Adrenal gland (tissue), 5 donors: ENCODE measurements at regions not wholly inside any gene's neighbourhood (a gene's known extent, or its start where the extent isn't known, plus 50 kb on each side); places are given as distances from the start of the nearest gene placed in this dataset.

Experiments
- POLR2A ChIP-seq, 2 donors: fragments of 450-650 bp; IDR thresholded peaks; one replicate each; pipeline ENCODE4 v1.6.1; 2017; ENCODE audit warnings: antibody characterized with exemption in 2 of 2, mild to moderate bottlenecking in 2 of 2, moderate library complexity in 1 of 2
- TF ChIP-seq, protein P1 (sequence below), 6 experiments: fragments of 450-650 bp in 4 of 6; fragments of 200-600 bp in 2 of 6; sonication (generic) in 1 of 6; IDR thresholded peaks; 1 replicate in 5 of 6; 2 replicates in 1 of 6; pipeline versions ENCODE4 v1.5.1 to v1.8.0; 2016 to 2021; ENCODE audit warnings: antibody characterized with exemption in 6 of 6, mild to moderate bottlenecking in 2 of 6, moderate library complexity in 1 of 6
- donor health status: DM: no; HTN: no; CAD: no.

DNA sequence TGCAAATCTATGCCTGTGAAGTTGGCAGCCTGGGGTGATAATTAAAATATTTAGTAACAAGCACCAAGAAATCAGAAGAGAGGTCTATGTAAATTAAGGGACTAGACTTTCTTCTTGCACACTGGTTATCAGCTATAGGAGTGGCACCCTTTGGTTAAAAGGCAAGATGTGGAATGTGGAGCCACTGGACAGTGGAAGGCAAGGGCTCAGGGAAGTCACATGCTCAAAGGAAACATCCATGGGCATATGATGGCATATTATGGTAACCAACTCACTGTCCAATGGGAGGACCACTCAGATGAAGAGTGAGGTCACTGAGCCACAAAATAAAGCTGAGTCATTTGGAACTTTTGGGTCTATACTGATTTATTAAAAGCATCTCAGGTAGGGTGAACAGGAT is 165.6 kb upstream of the PRICKLE2 start:
- TF ChIP-seq POLR2A (IDR thresholded peaks at IDR 0.05), result no peak
- TF ChIP-seq, protein P1, sequence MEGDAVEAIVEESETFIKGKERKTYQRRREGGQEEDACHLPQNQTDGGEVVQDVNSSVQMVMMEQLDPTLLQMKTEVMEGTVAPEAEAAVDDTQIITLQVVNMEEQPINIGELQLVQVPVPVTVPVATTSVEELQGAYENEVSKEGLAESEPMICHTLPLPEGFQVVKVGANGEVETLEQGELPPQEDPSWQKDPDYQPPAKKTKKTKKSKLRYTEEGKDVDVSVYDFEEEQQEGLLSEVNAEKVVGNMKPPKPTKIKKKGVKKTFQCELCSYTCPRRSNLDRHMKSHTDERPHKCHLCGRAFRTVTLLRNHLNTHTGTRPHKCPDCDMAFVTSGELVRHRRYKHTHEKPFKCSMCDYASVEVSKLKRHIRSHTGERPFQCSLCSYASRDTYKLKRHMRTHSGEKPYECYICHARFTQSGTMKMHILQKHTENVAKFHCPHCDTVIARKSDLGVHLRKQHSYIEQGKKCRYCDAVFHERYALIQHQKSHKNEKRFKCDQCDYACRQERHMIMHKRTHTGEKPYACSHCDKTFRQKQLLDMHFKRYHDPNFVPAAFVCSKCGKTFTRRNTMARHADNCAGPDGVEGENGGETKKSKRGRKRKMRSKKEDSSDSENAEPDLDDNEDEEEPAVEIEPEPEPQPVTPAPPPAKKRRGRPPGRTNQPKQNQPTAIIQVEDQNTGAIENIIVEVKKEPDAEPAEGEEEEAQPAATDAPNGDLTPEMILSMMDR (IDR thresholded peaks at IDR 0.05), result no peak
